GM12865 (cell line): ENCODE measurements at regions not wholly inside any gene's neighbourhood (a gene's known extent, or its start where the extent isn't known, plus 50 kb on each side); places are given as distances from the start of the nearest gene placed in this dataset.

Experiments
- DNase-seq: peaks from one replicate; pipeline ENCODE4 v3.0.0; 2010; ENCODE audit warnings: low read depth
- H3K4me3 ChIP-seq: 2 replicates; pipeline ENCODE4 v1.5.1; 2011; ENCODE audit warnings: mild to moderate bottlenecking, low read depth, low read length, control low read depth
- CTCF ChIP-seq: IDR thresholded peaks from 2 replicates; pipeline ENCODE4 v1.5.1; 2011; ENCODE audit warnings: low read length, control low read depth, low read depth, inconsistent platforms; ENCODE audit not compliant: insufficient read depth; ENCODE audit errors: missing control alignments

- no peak overlapping the region for H3K4me3 ChIP-seq
- TF ChIP-seq CTCF = no peak
- no peak for DNase-seq
Measured at GRCh38 chr12:127194176-127194575, 1072.8 kb upstream of the TMEM132C start.

- TF ChIP-seq CTCF = no peak
- H3K4me3 ChIP-seq = no peak overlapping the region
- no peak for DNase-seq
Measured at GRCh38 chr12:127205781-127206555, 1061.0 kb upstream of the TMEM132C start.

DNA sequence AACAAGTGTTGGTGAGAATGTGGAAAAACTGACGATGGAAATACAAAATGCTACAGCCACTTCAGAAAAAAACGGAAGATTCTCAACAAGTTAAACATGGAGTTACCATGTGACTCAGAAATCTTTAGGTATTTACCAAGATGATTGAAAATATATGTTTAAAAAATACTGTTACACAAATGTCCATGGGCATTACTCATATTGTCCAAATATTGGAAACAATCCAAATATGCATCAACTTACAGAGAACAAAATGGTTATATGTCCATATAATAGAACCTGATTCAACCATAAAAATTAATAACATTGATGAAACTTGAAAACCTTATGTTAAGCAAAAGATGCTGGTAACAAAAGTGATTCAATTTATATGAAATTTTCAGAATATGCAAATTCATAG lies 1057.7 kb upstream of the TMEM132C start:
- H3K4me3 ChIP-seq = no peak overlapping the region
- no peak for TF ChIP-seq CTCF
- no peak for DNase-seq

GRCh38 chr12:127214186-127214585 lies 1052.8 kb upstream of the TMEM132C start:
- no peak overlapping the region for H3K4me3 ChIP-seq
- no peak for DNase-seq
- TF ChIP-seq CTCF = no peak

- DNase-seq = no peak
- H3K4me3 ChIP-seq = no peak overlapping the region
- no peak for TF ChIP-seq CTCF
Measured at GRCh38 chr12:127223011-127223410, 1044.0 kb upstream of the TMEM132C start.

- no peak overlapping the region for H3K4me3 ChIP-seq
- TF ChIP-seq CTCF = no peak
- no peak for DNase-seq
Measured at GRCh38 chr12:127223731-127224130, 1043.2 kb upstream of the TMEM132C start.

DNA sequence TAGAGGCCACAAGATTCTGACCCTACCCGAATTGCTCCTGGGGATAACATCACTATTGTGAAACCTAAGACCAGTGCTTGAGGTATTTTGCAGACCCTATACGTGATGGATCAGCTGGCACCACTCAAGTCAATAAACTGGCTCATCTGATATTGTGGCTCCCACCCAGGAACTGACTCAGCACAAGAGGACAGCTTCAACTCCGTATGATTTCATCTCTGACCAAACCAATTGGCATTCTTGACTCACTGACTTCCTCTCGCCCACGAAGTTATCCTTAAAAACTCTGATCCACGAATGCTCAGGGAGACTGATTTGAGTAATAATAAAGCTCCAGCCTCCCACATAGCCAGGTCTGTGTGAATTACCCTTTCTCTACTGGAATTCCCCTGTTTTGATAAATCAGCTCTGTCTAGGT lies 1036.1 kb upstream of the TMEM132C start:
- no peak overlapping the region for H3K4me3 ChIP-seq
- TF ChIP-seq CTCF = no peak

More for the DNA sequence above, 1036.1 kb upstream of the TMEM132C start:
- peak; percentile 9 for DNase-seq
